ENCODE measurements at regions not wholly inside any gene's neighbourhood (a gene's known extent, or its start where the extent isn't known, plus 50 kb on each side); places are given as distances from the start of the nearest gene placed in this dataset.

GRCh38 chr14:48955857-48956256 lies 630.3 kb downstream of the RPS29 start:
- RAD21 ChIA-PET (ENCODE audit: low non-redundant PET in 1 of 2, low total read pairs in 2 of 2, uncharacterized antibody in 2 of 2, unreplicated experiment in 2 of 2), result no interaction called here
- Histone ChIP-seq H3K27me3 (ENCODE audit: insufficient read depth, low read length) (no peaks in the 10 kb centered on the region), H3K4me1 (ENCODE audit: control insufficient read depth in 1 of 2, insufficient read depth in 2 of 2, low read length in 2 of 2) (no peaks in the 10 kb centered on the region), H3K27ac (ENCODE audit: low read depth, low read length) (no peak overlapping the region), H3K9me2 (ENCODE audit: insufficient read depth) (no peaks in the 10 kb centered on the region), H4K20me1 (ENCODE audit: insufficient read depth) (no peaks in the 10 kb centered on the region), H3K9ac (ENCODE audit: low read length) (no peak overlapping the region), H2AFZ (ENCODE audit: low read depth, low read length, poor library complexity, severe bottlenecking) (no peak overlapping the region), H3K79me2 (ENCODE audit: insufficient read depth, low read length) (no peaks in the 10 kb centered on the region), H3K4me2 (ENCODE audit: low read length) (no peak overlapping the region), H3K36me3 (ENCODE audit: control insufficient read depth in 1 of 2, insufficient read depth in 2 of 2, low read length in 2 of 2) (no peaks in the 10 kb centered on the region), H3K9me3 (ENCODE audit: control insufficient read depth in 1 of 2, insufficient read depth in 1 of 2, low read depth in 1 of 2, low read length in 2 of 2) (no peaks in the 10 kb centered on the region), H3K4me3 (replicated peaks in 1 of 2; ENCODE audit: low read depth in 1 of 2, low read length in 2 of 2) (no peak overlapping the region)
- ATAC-seq, result no peak
- TF ChIP-seq CTCF (IDR thresholded peaks at IDR 0.05 in 2 of 3, conservative IDR thresholded peaks at IDR 0.05 in 1 of 3; ENCODE audit: borderline replicate concordance in 1 of 3, insufficient read depth in 1 of 3, low read depth in 2 of 3, low read length in 2 of 3), result no peak
- no peak for TF ChIP-seq CBX3 (IDR thresholded peaks at IDR 0.05; ENCODE audit: low read depth)
- TF ChIP-seq EGR1 (IDR thresholded peaks at IDR 0.05; ENCODE audit: low read depth), result no peak
- TF ChIP-seq SP1 (IDR thresholded peaks at IDR 0.05; ENCODE audit: low read depth), result no peak
- TF ChIP-seq ELF1 (IDR thresholded peaks at IDR 0.05; ENCODE audit: borderline replicate concordance, low read depth), result no peak
- no peak for TF ChIP-seq MAX (IDR thresholded peaks at IDR 0.05)
- no peak for TF ChIP-seq SRF (IDR thresholded peaks at IDR 0.05; ENCODE audit: low read depth)
- TF ChIP-seq FOSL1 (IDR thresholded peaks at IDR 0.05; ENCODE audit: low read depth), result no peak
- no peak for TF ChIP-seq CEBPB (IDR thresholded peaks at IDR 0.05; ENCODE audit: low read depth)
- TF ChIP-seq RAD21 (IDR thresholded peaks at IDR 0.05; ENCODE audit: low read depth), result no peak
- TF ChIP-seq POLR2A (IDR thresholded peaks at IDR 0.05; ENCODE audit: borderline replicate concordance, extremely low read depth, insufficient read depth, insufficient read length), result no peak
- no peak for TF ChIP-seq EZH2phosphoT487 (IDR thresholded peaks at IDR 0.05; ENCODE audit: borderline replicate concordance)
- no peak for TF ChIP-seq EZH2 (IDR thresholded peaks at IDR 0.05)
- no peak for TF ChIP-seq REST (IDR thresholded peaks at IDR 0.05; ENCODE audit: low read depth)
- no peak for TF ChIP-seq YY1 (IDR thresholded peaks at IDR 0.05; ENCODE audit: extremely low read depth, insufficient replicate concordance, low read depth, low read length)
- no peak for TF ChIP-seq ZNF274 (IDR thresholded peaks at IDR 0.05; ENCODE audit: low read depth, low read length)
- TF ChIP-seq TCF7L2 (IDR thresholded peaks at IDR 0.05; ENCODE audit: borderline replicate concordance, extremely low read depth, insufficient read depth, insufficient read length), result no peak
- TF ChIP-seq ATF3 (IDR thresholded peaks at IDR 0.05), result no peak
- no peak for DNase-seq (ENCODE audit: low read depth, low spot score)
- CTCF ChIA-PET, result no interaction called here
- BruUV-seq (replicated peaks), result no TSS peak
- POLR2A ChIA-PET, result no interaction called here
- intact Hi-C loops (cut with micrococcal nuclease), result no loop called here
